Karpas-422 (cell line): ENCODE measurements at regions not wholly inside any gene's neighbourhood (a gene's known extent, or its start where the extent isn't known, plus 50 kb on each side); places are given as distances from the start of the nearest gene placed in this dataset.

Experiments used
- DNase-seq: peaks from one replicate; pipeline ENCODE4 v3.0.0-alpha.2; 2015
- H2AFZ ChIP-seq: fragments of 200-600 bp; sonication (generic); 2 replicates; pipeline ENCODE4 v1.6.1; 2014; ENCODE audit warnings: antibody characterized with exemption, low read length, mixed read lengths
- H3K27ac ChIP-seq: fragments of 200-600 bp; sonication (generic); 2 replicates; pipeline ENCODE4 v1.5.1; 2014; ENCODE audit warnings: mild to moderate bottlenecking, low read length, moderate library complexity
- H3K27me3 ChIP-seq: fragments of 200-600 bp; sonication (generic); 2 replicates; pipeline ENCODE4 v1.6.1; 2014; ENCODE audit warnings: low read length, mixed read lengths
- H3K36me3 ChIP-seq: fragments of 200-600 bp; sonication (generic); 2 replicates; pipeline ENCODE4 v1.6.1; 2014; ENCODE audit warnings: low read length, mixed read lengths; ENCODE audit not compliant: insufficient read depth
- H3K4me1 ChIP-seq: fragments of 200-600 bp; sonication (generic); 2 replicates; pipeline ENCODE4 v1.6.1; 2014; ENCODE audit warnings: mild to moderate bottlenecking, low read length, mixed read lengths
- H3K4me2 ChIP-seq: fragments of 200-600 bp; sonication (generic); 2 replicates; pipeline ENCODE4 v1.6.1; 2014; ENCODE audit warnings: low read length, low read depth, mild to moderate bottlenecking; ENCODE audit not compliant: poor library complexity, severe bottlenecking
- H3K4me3 ChIP-seq: fragments of 200-600 bp; sonication (generic); 2 replicates; pipeline ENCODE4 v1.5.1; 2014; ENCODE audit warnings: mild to moderate bottlenecking, antibody characterized with exemption, low read length, mixed read lengths
- H3K79me2 ChIP-seq: fragments of 200-600 bp; sonication (generic); 2 replicates; pipeline ENCODE4 v1.6.1; 2014; ENCODE audit warnings: mild to moderate bottlenecking, low read length, mixed read lengths
- H3K9ac ChIP-seq: fragments of 200-600 bp; sonication (generic); 2 replicates; pipeline ENCODE4 v1.6.0; 2014; ENCODE audit warnings: low read length
- H3K9me2 ChIP-seq: fragments of 200-600 bp; sonication (generic), shearing (Covaris generic); replicated peaks from 2 replicates; pipeline ENCODE4 v1.6.0; 2014; ENCODE audit warnings: mild to moderate bottlenecking, low read length, moderate library complexity; ENCODE audit not compliant: insufficient read depth
- H3K9me3 ChIP-seq: fragments of 300-700, 200-600 bp; sonication (generic); 2 replicates; pipeline ENCODE4 v1.6.1; 2014; ENCODE audit warnings: low read length, mixed read lengths
- H4K20me1 ChIP-seq: fragments of 200-600 bp; sonication (generic); 2 replicates; pipeline ENCODE4 v1.6.1; 2014; ENCODE audit warnings: mild to moderate bottlenecking, antibody characterized with exemption, low read length, low read depth; ENCODE audit not compliant: insufficient read depth

DNA sequence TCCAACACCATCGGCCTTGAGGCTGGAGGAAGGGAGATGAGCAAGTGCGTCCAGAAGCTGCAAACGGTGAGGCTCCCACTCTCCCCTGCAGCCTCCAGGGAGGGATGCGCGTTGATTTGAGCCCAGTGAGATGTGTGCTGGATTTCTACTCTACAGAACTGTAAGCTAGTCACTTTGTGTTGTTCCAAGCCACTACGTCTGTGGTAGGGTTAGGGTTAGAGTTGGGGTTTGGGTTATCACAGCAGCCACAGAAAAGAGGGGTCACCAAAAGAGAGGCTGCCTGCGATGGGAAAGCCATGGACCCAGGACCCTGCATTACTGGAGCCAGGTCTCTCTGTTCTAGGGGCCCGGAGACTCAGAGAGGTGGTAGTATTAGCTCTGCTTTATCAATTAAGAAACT is 94.5 kb downstream of the KCNF1 start:
- no peak overlapping the region for H3K9ac ChIP-seq
- no peaks in the 10 kb centered on the region for H3K79me2 ChIP-seq
- H3K4me2 ChIP-seq, result no peak overlapping the region
- no peak for DNase-seq
- H3K27me3 ChIP-seq, result no peaks in the 10 kb centered on the region
- no peak overlapping the region for H3K27ac ChIP-seq
- H3K9me3 ChIP-seq, result no peaks in the 10 kb centered on the region
- H3K36me3 ChIP-seq, result no peaks in the 10 kb centered on the region
- no peaks in the 10 kb centered on the region for H3K9me2 ChIP-seq
- no peaks in the 10 kb centered on the region for H4K20me1 ChIP-seq
- no peak overlapping the region for H3K4me3 ChIP-seq
- no peak overlapping the region for H2AFZ ChIP-seq
- H3K4me1 ChIP-seq, result no peaks in the 10 kb centered on the region

- Histone ChIP-seq H3K9me3 (no peaks in the 10 kb centered on the region), H3K36me3 (no peaks in the 10 kb centered on the region), H3K4me1 (no peaks in the 10 kb centered on the region), H3K27me3 (no peaks in the 10 kb centered on the region), H3K27ac (no peak overlapping the region), H3K4me2 (no peak overlapping the region), H3K9ac (no peak overlapping the region), H3K9me2 (no peaks in the 10 kb centered on the region), H3K4me3 (no peak overlapping the region), H4K20me1 (no peaks in the 10 kb centered on the region), H2AFZ (no peak overlapping the region), H3K79me2 (no peaks in the 10 kb centered on the region)
- no peak for DNase-seq
Measured at GRCh38 chr2:11007331-11008264, 95.9 kb downstream of the KCNF1 start.

DNA sequence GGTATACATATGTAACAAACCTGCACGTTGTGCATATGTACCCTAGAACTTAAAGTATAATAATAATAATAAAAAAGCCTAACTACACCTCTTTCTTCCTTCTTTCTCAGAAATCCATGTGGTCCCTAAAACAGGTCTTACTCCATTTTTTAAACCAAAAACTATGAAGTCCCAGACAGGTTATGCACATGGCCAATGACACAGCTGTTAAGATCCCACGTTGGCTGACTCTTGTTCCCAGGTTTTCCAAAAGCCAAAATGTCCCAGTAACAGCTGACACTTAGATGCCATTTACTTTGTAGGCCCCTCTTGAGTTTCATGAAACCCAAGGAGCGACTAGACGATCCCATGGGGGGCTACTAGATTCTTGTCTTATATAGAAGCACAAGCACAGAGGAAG is 97.0 kb downstream of the KCNF1 start:
- Histone ChIP-seq H3K9me2 (no peaks in the 10 kb centered on the region), H3K36me3 (no peaks in the 10 kb centered on the region), H3K27ac (no peak overlapping the region)

DNA sequence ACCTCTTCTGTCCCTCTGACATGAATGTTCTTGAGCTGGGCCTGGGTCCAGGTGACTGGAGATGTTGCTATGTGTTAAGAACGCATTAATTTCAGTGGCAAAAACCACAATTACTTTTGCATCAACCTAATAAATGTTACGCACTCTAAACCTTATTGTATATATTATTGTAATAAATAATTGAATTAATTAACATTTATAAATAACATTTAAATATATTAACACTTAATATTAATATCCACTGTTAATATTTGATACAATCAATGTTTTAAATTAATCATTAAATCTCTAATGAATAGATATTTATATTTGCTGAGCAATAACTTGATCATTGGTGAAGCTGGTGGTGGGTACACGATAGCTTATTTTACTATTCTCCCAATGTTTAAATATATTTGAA is 97.4 kb downstream of the KCNF1 start:
- no peaks in the 10 kb centered on the region for H3K9me3 ChIP-seq
- H3K4me1 ChIP-seq, result no peaks in the 10 kb centered on the region
- no peaks in the 10 kb centered on the region for H3K27me3 ChIP-seq
- H3K79me2 ChIP-seq, result no peaks in the 10 kb centered on the region
- no peaks in the 10 kb centered on the region for H3K36me3 ChIP-seq
- no peak for DNase-seq
- no peaks in the 10 kb centered on the region for H4K20me1 ChIP-seq
- H3K4me2 ChIP-seq, result no peak overlapping the region
- no peak overlapping the region for H3K27ac ChIP-seq
- no peak overlapping the region for H3K9ac ChIP-seq
- no peak overlapping the region for H3K4me3 ChIP-seq
- H2AFZ ChIP-seq, result no peak overlapping the region
- no peaks in the 10 kb centered on the region for H3K9me2 ChIP-seq

More for the DNA sequence above, 97.0 kb downstream of the KCNF1 start:
- Histone ChIP-seq H3K27me3 (no peaks in the 10 kb centered on the region), H3K79me2 (no peaks in the 10 kb centered on the region), H4K20me1 (no peaks in the 10 kb centered on the region), H3K4me1 (no peaks in the 10 kb centered on the region), H3K9ac (no peak overlapping the region), H2AFZ (no peak overlapping the region), H3K4me3 (no peak overlapping the region), H3K4me2 (no peak overlapping the region), H3K9me3 (no peaks in the 10 kb centered on the region)
- DNase-seq, result no peak

DNA sequence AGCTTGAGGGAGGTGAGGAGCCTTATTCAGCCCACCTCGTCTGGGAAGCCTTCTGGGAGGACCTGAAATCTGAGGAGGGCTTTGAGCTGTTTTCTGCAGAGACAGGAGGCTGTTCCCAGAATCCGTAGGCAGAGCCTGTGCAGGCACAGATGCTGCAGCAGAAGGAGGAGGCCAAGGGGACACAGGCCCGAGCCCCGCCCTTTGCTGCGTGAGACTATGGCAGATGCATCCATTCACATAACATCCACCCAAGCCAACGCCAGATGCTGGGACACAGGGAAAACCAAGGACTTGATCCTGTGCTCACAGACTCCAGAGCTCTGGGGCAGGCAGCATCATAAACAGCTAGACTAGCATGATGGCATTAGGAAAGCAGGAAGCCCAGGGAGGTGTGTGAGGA is 98.2 kb downstream of the KCNF1 start:
- Histone ChIP-seq H3K36me3 (no peaks in the 10 kb centered on the region), H3K4me1 (no peaks in the 10 kb centered on the region), H3K9me3 (no peaks in the 10 kb centered on the region), H3K4me2 (no peak overlapping the region), H3K9me2 (no peaks in the 10 kb centered on the region), H4K20me1 (no peaks in the 10 kb centered on the region), H3K27ac (no peak overlapping the region), H3K27me3 (no peaks in the 10 kb centered on the region), H3K79me2 (no peaks in the 10 kb centered on the region), H3K9ac (no peak overlapping the region), H3K4me3 (no peak overlapping the region), H2AFZ (no peak overlapping the region)
- no peak for DNase-seq

DNA sequence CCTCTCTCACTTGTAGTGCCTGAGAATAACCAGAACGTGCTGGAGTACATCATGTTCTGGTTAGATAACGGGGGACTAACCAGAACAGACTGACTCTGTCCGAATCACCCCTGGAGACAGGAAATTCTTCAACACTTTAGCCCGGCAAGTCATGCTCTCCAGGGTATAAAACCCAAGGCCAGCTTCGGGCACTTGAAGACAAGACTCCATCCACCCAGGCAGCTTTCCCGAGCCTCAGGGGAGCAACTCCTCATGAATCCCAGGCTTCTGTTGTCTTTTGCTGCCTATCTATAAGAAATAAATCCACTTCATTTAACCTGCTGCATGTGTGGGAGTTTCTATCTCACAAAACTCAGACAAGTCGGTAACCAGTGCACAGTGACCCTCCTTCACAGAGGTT is 99.6 kb downstream of the KCNF1 start:
- no peaks in the 10 kb centered on the region for H3K27me3 ChIP-seq
- no peaks in the 10 kb centered on the region for H4K20me1 ChIP-seq
- H3K9me2 ChIP-seq, result no peaks in the 10 kb centered on the region
- no peak for DNase-seq
- H3K27ac ChIP-seq, result no peak overlapping the region
- no peaks in the 10 kb centered on the region for H3K36me3 ChIP-seq
- H3K4me1 ChIP-seq, result no peaks in the 10 kb centered on the region
- H3K79me2 ChIP-seq, result no peaks in the 10 kb centered on the region
- no peak overlapping the region for H2AFZ ChIP-seq
- H3K9me3 ChIP-seq, result no peaks in the 10 kb centered on the region
- H3K4me3 ChIP-seq, result no peak overlapping the region
- H3K4me2 ChIP-seq, result no peak overlapping the region
- no peak overlapping the region for H3K9ac ChIP-seq

DNA sequence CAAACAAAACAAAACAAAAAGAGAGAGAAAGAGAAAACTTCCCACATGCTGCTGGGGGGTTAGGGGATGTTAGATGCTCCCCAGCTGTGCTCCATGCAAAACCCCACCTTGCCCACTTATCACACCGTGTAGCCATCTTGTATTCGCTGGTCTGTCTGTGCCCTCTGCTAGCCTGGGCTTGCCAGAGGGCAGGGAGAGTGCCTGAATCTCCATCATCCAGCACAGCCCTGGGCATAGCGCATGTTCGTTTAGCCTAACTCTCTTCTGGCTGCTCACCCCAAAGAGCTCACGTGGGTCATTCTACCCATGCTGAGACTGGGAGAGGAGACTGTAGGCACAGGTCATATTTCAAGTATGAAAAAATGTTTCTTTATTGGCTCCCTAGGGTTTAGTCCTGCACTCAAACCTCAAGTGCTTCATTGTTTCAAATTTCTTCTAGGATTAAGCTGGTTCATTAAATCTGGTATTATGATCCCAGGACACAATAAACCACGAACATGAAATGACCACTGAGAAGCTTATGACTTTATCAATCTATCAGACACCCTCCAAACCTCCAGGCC is 100.5 kb downstream of the KCNF1 start:
- H3K36me3 ChIP-seq, result no peaks in the 10 kb centered on the region
- H3K9me3 ChIP-seq, result no peaks in the 10 kb centered on the region
- H3K4me3 ChIP-seq, result no peak overlapping the region
- no peak overlapping the region for H3K9ac ChIP-seq
- H3K4me2 ChIP-seq, result no peak overlapping the region
- no peak overlapping the region for H3K27ac ChIP-seq
- no peaks in the 10 kb centered on the region for H3K9me2 ChIP-seq
- no peaks in the 10 kb centered on the region for H3K79me2 ChIP-seq
- no peak overlapping the region for H2AFZ ChIP-seq
- DNase-seq, result no peak
- no peaks in the 10 kb centered on the region for H3K27me3 ChIP-seq
- no peaks in the 10 kb centered on the region for H4K20me1 ChIP-seq
- H3K4me1 ChIP-seq, result no peaks in the 10 kb centered on the region

- DNase-seq, result no peak
- H3K9ac ChIP-seq, result no peak overlapping the region
- no peaks in the 10 kb centered on the region for H3K9me3 ChIP-seq
- H3K27me3 ChIP-seq, result no peaks in the 10 kb centered on the region
- H3K4me2 ChIP-seq, result no peak overlapping the region
- H3K79me2 ChIP-seq, result no peaks in the 10 kb centered on the region
- H2AFZ ChIP-seq, result no peak overlapping the region
- no peak overlapping the region for H3K27ac ChIP-seq
- no peaks in the 10 kb centered on the region for H3K36me3 ChIP-seq
- H3K4me3 ChIP-seq, result no peak overlapping the region
- no peaks in the 10 kb centered on the region for H3K9me2 ChIP-seq
- H3K4me1 ChIP-seq, result no peaks in the 10 kb centered on the region
- no peaks in the 10 kb centered on the region for H4K20me1 ChIP-seq
Measured at GRCh38 chr2:11013196-11013595, 101.5 kb downstream of the KCNF1 start.
